ENCODE measurements at regions not wholly inside any gene's neighbourhood (a gene's known extent, or its start where the extent isn't known, plus 50 kb on each side); places are given as distances from the start of the nearest gene placed in this dataset.

DNA sequence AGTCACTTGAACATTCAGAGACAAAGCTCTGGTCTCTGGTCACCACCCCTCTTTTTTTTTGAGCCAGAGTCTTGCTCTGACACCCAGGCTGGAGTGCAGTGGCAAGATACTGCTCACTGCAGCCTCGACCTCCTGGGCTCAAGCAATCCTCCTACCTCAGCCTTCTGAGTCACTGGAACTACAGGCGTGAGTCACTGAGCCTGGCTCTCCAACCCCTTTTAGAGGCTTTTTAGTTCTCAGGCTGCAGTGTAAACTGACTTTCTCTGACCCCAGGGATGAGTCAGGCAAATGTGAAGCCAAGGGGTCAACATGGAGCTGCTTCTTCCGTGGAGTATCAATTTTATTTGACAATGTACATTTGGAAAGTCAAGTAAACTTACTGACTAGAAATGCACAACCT is 229.2 kb downstream of the PTTG2 start:
- DNase-seq = peak; percentile 72

DNA sequence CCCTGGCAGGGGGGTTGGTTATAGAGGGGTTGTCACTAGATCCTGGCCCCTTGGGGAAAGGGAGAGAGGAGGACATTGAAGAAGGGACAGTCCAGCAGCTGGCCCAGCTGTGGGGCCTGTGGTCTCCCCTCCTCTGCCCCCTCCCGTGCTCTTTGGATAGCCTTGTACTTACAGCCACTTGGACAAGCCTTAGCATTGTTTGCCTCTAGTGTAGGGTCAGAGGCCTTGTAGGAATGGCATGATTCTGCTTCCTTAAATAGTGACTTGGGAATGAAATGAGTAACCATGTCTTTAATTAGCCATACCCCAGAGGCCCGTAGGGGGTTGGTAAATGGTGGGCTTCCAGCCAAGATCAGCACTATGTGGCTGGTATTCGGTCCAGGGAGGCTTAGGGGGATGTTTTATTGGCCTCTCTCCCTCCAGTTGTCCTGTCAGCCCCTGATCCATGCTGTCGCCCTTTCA is 230.6 kb downstream of the PTTG2 start:
- DNase-seq = no peak

DNA sequence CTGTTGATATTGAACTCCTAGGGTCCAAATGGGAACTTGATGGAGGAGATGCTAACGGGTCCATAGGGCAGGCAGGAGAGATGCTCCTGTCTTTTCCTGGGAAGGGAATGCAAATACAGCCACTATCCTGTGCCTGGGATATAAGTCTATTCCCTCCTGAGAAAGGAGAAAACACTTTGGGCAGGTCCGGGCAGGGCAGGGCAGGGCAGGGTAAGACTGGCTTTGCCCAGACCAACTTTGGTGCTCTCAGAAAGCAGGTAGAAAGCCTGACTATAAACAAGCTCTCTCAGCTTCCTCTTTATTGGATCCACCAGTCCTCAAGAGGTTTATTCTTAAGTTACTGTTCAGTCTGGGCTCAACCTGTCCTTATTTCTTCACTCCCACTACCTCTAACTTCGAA is 232.3 kb downstream of the PTTG2 start:
- peak; percentile 46 for DNase-seq

DNA sequence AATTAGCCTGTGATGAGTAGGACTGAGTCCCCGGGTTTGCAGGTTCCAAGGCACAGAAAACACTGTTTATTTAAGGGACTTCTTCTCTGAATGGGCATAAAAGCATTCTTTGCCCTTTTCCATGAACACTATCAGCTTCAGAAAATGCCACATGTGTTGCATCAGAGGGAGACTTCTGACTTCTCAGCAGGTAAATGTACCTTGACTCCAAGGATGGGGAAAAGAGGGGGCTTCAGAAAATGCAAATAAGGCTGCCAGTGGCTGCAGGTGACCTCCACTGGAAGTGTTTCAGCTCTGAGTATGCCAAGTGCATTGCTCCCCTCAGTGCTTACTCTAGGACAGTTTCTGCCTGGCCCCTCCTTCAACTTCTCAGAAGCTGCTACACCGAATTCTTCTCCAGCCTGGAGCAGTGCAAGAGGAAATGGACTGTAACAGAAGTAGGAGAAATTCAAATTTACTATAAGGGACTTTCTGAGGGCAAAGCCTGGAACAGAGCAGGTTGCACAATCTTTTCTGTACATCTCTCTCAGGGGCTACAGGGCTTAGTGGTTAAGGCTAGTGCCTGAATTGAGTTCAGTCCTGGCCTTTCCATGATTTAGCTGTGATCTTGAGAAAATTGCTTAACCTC is 233.2 kb downstream of the PTTG2 start:
- peak; percentile 95 for DNase-seq

DNA sequence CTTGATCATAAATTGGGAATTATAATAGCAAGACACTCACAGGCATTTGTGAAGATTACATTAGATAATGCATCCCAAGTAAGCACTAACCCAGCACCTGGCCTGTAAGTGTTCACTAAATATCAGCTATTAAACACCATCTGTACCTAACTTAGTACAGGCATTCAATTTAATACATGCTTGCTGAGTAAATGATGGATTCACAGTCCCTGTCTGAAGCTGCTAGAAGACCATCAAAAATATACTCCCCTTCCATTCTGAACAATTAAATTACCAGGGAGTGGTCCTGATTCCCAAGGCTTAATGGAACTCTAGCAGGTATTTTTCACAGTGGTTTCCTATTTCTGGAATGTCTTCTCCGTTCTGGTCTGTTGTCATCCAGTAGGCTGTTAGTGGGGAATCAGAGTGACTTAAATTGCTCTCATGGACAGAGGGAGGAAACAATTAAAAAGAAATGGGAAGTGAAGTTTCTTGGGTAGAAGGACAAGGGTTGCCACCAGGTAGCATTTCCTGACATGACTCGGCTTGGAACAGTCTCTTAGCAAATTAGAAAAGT is 233.9 kb downstream of the PTTG2 start:
- no peak for DNase-seq

DNA sequence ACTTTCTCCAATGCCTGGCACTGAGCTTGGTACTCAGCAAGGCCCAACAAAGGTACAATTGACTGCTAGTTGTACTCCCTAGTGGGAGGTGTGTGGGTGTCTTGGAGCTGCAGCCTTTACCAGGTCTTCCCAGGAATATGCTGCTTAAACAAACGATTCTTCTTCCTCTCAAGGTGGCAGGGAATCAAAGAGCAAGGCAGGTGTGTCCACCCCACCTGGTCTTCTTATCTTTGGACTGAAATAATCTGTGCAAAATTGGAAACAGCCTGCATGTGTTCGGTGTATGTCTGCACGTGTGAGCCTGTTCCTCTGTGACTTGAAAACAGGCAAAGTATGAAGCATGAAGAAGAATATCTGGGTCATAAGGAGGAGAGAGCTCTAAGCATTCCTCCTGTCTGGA is 235.3 kb downstream of the PTTG2 start:
- no peak for DNase-seq

DNA sequence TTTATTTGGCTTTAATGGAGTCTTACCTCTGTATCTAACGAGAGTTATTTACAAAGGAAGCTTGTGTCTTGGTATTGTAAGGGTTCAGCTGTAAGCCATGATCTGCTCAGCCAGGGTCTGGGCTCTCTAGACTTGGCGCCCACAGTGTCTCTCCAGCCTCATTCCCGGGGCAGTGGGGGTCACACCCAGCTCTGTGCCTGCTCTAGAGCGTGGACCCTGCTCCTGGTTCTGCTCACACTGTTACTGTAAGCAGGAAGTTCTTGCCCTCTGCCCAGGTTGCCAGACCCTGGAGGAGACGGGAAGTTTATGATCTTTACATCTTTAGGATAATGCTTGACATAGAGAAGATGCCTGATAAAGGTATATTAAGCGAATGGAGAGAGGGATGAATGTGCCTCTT is 235.7 kb downstream of the PTTG2 start:
- no peak for DNase-seq

DNA sequence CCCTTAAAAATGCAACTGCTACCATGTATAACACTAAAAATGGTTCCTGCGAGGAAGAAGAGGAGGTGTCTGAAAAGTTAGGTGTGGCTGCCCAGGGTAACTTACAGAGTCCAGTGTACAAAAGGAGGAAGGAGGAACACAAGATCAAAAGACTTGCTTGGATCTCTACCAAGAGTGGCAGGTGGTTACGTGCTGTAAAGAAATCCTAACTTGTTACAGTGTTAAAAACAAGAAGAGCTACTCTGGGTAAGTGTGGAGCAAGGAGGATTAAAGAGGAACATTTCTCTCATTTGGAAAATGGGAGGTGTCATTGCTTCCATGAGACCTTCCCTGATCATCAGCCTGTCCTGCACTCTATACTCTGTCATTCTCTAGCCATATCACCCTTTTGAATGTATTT is 242.0 kb downstream of the PTTG2 start:
- no peak for DNase-seq

DNA sequence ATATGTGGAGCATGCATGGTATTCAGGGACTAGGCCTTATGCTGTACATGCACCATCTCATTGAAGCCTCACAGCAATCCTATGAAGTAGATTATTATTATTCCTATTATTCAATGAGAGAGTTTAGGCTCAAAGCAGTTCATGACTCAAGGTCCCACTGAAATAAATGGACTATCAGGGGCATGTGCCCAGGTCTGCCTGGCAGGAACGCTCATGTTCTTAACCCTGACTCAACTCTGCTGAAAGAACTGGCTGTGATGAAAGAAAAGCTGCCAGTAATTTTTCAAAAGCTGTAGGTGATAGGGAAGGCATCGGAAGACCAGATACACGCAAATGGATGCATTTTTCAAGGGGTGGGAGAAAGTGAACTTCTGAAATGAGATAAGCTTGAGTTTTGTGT is 243.4 kb downstream of the PTTG2 start:
- no peak for DNase-seq

DNA sequence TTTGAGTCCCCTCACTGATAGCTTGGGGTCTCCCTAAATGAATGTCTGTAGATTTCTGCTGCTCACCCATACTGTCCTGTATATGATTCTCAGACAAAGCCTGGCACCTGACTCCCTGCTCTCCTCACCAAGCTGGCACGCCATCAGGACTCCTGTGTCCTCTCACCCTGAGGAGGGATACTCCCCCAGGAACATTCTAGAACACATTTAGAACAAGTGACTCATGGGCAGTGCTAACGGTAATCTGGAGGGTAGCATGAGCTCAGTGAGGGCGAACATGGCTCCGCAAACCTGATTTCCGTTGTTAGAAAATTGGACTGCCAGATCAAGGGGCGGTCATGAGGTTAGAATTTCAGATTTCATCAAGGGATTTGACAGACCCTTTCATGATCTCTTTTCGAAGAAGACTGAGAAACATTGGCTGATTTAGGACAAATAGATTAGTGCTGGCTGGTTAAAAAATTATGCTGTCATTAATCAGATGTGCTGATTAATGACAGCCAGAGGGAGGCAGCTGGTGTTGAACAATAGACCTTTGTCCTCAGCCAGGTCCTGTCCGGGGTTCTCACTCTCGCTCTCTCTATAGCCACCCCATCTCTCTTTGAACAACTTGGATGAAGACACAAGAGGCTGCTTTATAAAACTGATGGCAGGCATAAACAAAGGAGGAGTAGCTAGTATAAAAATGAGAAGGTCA is 244.3 kb downstream of the PTTG2 start:
- DNase-seq = no peak

DNA sequence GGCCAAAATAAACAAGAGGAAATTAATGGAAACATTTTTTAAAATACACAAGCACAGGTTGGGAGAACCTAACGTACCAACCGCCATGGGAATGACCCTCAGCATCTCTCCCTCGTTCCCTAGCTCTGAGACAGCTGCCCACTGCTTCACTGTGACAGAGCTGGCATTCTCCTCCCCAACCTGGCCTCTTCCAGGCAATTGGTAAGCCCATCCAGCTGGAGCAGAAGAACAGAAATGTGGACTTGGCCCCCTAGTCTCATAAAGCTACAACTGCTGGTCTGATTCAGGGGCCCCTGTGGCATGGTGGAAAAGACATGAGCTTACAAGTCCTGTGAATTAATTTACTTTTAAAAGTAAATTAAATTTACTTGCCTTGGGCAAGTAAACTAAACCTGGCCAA is 245.1 kb downstream of the PTTG2 start:
- DNase-seq = no peak

DNA sequence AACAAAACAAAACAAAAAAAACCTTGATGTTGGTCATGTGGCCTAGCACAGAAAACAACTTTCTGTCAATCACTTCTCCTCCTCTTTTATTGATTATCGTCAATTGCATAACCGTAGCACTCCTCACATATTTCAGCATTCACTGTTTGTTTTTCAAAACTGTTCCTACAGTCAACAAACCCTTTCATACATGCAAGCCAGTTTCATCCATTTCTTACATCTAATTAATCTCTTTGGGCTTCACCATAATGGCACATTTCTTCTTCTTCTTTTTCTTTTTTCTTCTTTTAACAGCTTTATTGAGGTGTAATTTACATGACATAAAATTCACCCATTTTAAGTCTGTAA is 246.9 kb downstream of the PTTG2 start:
- no peak for DNase-seq

DNA sequence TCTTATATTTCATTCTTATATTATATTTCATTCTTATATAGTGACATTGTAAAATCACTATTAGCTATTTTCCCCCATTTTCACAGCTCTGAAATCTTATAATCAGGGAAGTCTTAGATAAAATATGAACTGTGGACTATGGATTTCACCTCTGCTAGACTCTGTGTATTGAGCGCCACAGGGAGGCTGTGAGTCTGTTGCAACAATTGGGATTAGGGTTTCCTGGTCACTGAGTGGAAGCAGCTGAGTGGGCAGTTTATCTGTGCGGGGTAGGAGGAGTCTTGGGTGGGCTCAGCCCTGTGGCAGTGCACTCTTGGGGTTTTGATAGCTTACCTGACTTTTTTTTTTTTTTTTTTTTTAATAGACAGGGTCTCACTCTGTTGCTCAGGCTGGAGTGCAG is 249.5 kb downstream of the PTTG2 start:
- no peak for DNase-seq

DNA sequence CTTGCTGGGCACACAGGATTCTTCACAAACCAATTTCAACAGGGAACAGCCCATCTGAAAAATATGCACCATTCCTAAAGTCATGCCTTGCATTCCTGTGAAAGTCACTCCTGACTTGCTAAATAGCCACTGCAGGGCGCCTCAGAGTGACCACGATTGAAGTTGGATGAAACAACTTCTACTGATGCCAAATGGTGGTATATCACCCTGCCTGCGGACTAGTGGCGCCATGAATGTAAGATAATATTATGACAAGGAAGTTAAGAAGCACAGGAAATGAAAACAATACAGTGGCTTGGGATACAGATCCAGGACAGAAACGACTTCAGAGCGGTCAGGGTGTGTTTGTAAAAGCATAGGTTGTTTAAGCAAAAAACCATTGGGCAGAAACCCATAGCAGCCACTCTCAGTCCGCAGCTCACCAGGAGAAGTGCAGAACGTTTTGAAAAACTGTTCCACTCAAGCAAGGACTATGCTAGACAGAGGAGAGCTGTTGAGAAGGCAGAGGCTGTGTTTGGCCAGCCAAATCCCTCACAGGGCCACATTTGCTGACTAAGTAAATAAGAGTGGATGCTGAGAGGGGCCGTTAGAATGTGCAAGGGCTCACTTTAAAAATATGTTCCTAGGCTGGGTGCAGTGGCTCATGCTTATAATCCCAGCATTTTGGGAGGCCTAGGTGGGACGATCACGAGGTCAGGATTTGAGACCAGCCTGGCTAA is 250.4 kb downstream of the PTTG2 start:
- no peak for DNase-seq

DNA sequence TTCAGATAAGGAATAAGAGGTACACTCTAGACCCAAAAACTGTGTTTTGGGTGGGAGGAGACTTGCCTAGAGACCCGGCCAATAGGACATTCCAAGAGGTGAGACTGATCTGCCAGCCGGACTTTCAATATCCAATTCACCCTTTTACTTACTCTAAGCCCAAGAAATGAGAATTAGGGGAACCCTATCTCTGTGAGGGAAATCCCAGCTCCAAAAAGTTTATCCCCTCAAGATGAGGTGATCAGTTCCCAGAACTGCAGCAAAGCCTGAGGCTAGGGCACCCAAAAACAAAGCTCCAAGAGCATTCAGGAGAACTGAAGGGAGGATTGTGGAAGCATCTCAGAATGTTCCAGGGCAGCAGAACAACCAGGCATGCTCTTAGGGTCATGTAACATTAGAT is 251.7 kb downstream of the PTTG2 start:
- no peak for DNase-seq

DNA sequence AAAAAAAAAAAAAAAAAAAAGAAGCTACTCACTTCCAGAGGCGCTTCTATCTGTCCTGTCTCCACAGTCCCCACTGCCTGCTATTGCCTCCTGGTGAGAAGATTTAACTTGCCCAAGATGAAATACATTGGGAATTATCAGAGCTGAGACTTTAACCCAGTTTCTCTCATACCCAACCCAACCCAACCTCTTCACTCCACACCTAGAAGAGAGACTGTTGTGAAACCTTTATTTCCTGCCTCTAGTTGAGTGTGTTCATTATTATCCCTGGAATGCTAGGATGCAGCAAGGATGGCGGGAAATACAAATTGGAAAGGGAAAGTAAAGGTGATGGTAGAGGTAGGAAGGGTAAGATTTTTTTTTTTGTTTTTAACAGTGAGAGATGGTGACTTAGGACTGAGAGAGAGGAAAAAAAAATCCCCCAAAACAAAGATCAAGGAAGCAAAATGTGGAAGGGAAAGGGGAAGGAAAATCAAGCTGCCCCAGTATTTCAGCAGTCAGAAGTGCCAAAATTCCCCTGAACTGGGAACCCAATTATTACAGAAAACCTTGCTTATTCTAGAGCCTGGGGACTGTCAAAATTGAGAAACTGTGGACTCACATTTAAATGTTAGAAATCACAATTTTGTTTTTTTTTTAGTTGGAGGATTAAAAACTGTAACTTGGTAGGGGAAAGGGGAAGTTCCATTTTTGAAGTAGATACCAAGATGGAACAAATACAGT is 253.0 kb downstream of the PTTG2 start:
- DNase-seq = no peak

DNA sequence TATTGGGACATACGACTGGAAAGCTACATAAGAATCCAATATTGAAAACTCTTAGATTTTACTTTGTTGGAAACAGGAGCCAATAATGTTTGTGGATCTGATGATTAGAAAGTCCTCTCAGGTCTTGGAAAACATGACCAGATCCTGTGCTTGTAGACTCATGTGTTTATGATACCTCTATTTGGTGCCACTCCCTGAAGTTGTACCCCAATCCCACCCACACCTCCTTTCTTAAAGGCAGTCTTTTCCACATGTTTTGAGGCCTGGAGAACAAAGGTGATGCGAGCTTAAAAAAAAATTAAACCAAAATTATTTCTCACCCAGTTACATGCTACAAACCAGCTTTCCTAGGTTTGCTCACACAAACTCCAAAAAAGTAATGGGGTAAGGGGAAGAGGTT is 262.7 kb downstream of the PTTG2 start:
- DNase-seq = no peak

DNA sequence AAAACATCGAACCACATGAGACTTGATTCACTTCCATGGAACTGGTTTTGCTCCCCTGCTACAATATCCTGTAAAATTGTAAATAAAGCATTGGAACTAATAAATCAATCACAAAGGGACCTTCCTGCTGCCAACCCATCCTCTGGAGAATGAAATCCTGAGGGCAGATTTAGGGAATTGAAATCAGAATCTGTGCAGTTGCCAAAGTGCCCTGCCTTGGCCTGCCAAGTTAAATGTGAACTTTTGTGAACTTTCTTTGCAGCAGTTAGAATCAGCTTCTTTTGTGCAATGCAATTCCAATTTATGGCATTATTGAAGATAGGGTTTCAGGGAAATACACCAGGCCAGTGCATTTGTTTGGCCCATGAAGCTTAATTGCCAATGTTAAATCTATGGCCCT is 263.1 kb downstream of the PTTG2 start:
- peak; percentile 51 for DNase-seq

DNA sequence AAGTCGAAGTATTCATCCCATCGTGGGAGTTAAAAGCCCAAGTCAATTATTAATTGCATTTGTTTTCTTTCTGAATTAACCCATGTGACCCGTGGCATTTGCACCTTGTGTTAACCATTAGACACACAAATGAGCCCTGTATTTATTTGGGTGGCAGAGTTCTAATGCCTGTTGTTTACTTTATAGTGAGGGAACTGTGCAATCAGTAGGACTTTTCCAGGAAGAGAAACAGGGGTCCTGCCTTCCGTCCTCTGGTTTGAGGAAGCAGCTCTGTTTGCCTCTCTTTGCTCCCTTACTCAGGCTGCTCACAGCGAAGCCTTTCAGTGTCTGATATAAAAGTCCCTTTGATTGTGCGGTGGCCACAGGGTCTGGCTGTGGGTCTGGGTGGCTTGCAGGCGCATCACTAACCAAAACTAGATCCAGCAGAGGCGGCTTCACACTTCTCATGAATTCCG is 263.6 kb downstream of the PTTG2 start:
- no peak for DNase-seq

DNA sequence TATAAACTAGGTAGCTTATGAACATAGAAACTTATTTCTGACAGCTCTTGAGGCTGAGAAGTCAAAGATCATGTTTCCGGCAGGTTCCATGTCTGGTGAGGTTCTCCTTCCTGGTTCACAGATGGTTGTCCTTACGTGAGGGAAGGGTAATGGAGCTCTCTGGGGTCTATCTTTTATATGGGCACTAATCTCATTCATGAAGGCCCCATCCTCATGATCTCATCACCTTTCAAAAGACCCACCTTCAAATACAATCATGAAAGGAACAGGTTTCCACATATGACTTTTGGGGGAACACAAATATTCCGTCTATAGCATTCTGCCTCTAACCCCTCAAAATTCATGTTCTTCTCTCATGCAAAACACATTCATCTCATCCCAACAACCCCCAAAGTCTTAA is 264.7 kb downstream of the PTTG2 start:
- no peak for DNase-seq

DNA sequence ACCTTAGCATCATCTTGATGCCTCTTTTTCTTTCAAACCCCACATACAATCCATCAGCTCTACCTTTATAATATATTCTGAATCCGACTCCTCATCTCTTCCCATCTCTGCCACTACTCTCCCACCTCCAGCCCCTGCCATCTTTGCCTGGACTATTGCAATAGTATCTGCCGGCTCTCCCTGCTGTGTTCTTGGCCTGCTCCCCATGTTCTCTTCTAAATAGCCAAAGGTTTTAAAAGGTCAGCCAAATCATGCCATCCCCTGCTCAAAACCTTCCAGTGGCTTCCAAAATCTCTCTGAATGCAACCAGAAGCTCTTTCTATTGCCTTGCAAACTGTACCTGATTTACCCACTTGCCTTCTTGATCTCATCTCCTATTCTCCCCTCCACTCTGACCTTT is 266.0 kb downstream of the PTTG2 start:
- no peak for DNase-seq

DNA sequence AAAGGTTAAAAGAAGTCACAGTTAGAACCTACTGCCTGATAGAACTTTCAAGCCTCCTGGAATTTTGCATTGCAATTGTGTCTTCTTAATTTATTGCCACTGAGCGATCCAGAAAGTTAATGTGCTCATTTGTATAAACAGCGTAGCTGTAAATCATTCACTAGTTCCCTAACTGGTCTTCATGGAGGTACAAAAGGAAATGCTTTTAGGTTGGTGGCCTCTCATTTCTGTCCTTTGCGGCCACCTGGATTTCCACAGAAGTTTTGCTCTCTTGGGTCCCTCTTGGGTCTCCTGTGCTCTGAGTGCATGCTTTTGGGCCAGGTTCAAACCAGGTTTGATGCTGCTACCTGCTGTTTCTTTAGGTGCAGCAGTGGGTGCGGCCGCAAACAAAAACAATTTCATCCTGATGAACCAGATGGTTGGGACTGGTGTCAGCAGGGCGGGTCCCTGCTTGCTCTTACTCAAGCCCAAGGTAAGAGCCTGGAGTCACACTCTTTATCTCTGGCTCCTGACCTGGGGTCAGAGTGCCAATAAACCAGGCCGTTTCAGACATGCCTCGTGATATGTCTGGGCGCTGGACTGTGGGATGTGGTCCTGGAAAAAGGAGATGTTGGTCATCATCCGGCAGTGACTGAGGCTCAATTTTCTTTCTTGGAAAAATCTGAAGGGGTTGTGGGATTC is 270.1 kb downstream of the PTTG2 start:
- DNase-seq = no peak
